ENCODE measurements at regions not wholly inside any gene's neighbourhood (a gene's known extent, or its start where the extent isn't known, plus 50 kb on each side); places are given as distances from the start of the nearest gene placed in this dataset.
"Not testable (repeated sequence)": the region's sequence is repeated elsewhere in the genome, so short reads cannot be mapped to it uniquely, and the experiment has no call there.

DNA sequence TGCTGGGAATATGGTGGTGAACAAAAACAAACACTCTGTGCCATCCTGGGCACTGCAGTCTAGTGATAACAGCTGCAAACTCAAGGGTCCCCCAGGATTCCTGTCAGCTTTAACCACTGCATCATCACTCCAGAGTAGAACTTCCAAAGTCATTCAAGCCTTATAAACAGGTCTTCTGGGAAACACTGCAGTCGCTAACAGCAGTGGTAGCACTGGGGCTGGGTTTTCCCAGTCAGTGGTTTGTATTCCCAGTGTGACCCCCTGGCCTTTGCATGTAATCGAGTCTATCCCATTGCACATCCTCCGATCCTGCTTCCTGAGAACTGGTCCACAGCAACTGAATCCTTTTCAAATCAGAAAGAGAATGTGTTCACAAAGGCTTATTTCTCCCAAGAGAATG is 623.5 kb downstream of the EDEM1 start:
- no peak for DNase-seq (ENCODE audit: low read depth in 3 of 3)

DNA sequence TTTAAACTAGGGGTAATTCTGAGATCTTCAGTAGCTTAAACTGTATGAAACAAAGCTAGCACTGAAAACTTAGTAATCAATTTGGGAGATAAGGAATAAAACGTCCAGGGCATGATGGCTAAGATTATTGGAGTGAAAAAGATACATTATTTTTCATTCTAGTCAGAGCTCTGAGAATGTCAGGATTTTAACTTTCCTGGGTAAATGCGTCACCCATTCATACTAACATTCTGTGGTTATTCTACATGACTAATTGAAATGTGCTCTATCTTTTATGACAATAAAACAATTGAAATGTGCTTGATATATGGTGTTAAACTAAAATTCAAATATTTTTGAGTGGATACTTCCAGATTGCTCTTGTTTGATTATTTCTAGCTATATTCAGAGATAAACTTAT is 626.0 kb downstream of the EDEM1 start:
- DNase-seq (ENCODE audit: low read depth in 3 of 3), result no peak

GRCh38 chr3:5822843-5823242 is 635.3 kb downstream of the EDEM1 start:
- no peak for DNase-seq (ENCODE audit: low read depth in 3 of 3)

DNA sequence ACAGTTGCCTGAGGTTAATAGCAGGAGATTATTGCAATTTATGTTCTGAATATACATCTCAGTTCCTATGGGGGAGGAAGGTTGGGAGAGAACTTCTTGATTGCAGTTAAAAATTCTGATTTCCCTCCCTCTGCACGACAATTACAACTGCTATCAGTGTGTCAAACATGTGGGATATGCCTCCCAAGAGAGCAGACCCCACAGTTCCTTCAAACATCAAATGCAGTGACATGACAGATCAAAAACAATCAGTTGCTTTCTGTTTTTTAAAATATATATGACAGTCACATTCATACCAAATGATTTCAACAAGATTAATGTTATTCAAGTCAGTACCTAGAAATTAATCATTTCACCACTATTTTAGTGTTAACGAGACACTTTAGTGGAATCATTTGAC is 639.0 kb downstream of the EDEM1 start:
- no peak for DNase-seq (ENCODE audit: low read depth in 3 of 3)

- no peak for DNase-seq (ENCODE audit: low read depth in 3 of 3)
Observed at GRCh38 chr3:5828251-5828650, 640.7 kb downstream of the EDEM1 start.

- no peak for DNase-seq (ENCODE audit: low read depth in 3 of 3)
Observed at GRCh38 chr3:5840056-5840455, 652.5 kb downstream of the EDEM1 start.

DNA sequence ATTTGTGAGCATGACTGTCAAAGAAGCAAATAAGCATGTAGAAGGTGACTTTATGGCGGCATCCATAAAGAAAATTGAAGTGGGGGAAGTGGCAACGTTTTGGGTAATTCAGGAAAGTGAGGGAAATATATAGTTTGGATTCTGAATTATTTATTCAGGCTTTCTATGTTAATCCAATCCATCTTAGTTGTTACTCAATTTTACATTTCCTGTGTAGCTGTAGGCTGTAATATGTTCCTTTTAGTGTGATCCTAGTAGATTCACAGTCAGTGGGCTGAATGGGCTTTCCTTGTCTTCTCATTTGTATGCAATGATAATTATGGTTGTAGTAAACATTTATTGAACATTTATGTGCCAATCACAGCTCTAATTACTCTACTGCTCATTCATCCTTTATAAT is 654.1 kb downstream of the EDEM1 start:
- DNase-seq (ENCODE audit: low read depth in 3 of 3), result no peak

GRCh38 chr3:5846261-5846660 is 658.8 kb downstream of the EDEM1 start:
- DNase-seq (ENCODE audit: low read depth in 3 of 3), result no peak

DNA sequence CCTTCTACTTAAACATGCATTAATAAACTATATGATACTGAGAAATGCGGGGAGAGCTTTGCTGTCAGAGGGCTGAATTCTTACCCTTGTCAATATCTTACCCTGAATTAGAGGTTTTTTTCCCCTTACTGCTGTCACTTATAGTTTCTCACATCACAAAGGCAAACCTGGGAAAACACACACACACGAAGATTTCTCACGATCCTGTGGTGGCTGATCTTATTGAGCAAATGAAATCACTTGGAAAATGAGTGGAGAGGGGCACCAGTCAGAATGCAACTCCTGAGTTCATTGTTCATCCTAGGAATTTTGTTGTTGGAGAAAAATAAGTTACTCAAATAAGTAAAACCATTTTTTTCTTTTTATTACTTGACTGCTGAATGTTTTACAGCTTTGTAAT is 673.6 kb downstream of the EDEM1 start:
- no peak for DNase-seq (ENCODE audit: low read depth in 3 of 3)

- no peak for DNase-seq (ENCODE audit: low read depth in 3 of 3)
Observed at GRCh38 chr3:5874931-5875341, 687.4 kb downstream of the EDEM1 start.

DNA sequence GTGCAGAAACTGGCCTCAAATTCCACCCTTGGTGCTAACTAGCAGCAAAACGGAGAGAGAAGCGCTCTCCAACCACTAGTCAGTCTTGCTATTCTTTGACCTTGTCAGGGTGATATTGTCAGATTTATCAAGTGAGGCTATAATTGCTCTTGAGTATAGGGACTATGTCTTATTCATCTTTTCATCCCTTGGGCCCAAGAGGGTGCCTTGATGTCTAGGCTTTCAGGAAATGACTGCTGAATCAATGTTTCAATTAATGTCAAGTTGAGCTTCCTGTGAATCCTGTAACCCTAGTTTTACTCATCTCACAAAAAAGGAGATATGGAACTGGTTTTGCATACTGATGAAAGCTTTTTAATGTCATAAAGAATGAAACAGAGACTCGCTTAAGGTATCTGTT is 701.3 kb downstream of the EDEM1 start:
- no peak for DNase-seq (ENCODE audit: low read depth in 3 of 3)

- DNase-seq (ENCODE audit: low read depth in 3 of 3), result no peak
Observed at GRCh38 chr3:5889374-5889773, 701.9 kb downstream of the EDEM1 start.

- DNase-seq (ENCODE audit: low read depth in 3 of 3), result no peak
Observed at GRCh38 chr3:5891711-5892110, 704.2 kb downstream of the EDEM1 start.

- DNase-seq (ENCODE audit: low read depth in 3 of 3), result no peak
Observed at GRCh38 chr3:5898106-5898505, 710.6 kb downstream of the EDEM1 start.

- DNase-seq (ENCODE audit: low read depth in 3 of 3), result no peak
Observed at GRCh38 chr3:5899014-5899761, 711.7 kb downstream of the EDEM1 start.

DNA sequence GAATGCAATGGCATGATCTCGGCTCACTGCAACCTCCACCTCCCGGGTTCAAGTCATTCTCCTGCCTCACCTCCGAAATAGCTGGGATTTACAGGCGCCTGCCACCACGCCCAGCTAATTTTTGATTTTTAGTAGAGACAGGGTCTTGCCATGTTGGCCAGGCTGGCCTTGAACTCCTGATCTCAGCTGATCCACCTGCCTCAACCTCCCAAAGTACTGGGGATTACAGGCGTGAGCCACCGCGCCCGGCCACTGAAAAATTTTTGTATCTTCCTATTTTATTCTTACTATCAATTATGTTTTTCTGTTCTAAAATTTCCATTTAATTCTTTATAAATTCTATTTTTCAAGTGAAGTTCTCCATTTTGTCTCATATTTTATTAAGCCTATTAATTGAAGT is 730.4 kb downstream of the EDEM1 start:
- DNase-seq (ENCODE audit: low read depth in 3 of 3), result no peak

DNA sequence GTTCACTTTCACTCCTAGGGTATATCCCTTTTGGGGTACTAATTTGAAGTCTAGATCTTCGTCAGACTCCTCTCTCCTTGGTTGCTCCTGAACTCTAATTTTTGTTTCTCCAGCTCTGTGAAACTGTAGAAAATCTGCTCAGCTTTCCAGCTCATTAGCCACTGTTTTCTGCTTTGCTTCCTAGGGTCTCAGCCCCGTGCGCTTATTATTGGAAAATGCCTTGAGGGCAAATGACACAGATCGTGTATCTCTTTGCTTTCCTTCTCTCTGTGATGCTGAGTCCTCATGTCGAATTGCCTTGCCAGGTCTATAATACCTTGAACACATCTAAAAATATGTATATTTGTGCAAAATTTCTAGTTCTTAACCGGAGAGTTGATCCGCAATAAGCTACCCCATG is 731.1 kb downstream of the EDEM1 start:
- DNase-seq (ENCODE audit: low read depth in 3 of 3), result no peak

DNA sequence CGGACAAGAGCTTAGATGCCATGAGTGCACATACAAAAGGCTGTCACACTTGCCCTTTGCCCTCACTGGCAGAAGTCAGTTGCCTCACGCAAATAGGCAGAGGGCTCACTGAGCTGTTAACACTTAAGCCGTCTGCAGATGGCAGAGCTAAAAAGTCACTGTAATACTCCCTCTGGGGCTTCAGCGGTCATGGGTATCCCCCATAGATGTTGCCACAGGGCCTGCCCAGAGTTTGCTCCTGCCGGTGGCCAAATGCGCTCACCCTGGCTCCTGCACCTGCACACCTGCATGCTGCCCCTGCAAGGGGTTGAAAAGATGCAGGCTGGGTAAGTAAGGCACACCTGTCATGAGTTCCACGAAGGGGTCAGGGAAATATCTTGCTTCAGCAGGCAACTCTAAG is 741.5 kb downstream of the EDEM1 start:
- no peak for DNase-seq (ENCODE audit: low read depth in 3 of 3)

DNA sequence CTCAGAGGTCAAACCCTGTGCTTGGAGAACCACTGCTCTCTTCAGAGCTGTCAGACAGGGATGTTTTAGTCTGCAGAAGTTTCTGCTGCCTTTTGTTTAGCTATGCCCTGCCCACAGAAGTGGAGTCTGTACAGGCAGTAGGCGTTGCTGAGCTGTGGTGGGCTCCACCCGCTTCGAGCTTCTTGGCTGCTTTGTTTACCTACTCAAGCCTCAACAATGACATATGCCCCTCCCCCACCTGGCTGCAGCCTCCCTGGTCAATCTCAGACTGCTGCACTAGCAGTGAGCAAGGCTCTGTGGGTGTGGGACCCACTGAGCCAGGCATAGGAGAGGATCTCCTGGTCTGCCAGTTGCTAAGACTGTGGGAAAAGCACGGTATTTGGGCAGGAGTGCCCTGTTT is 756.6 kb downstream of the EDEM1 start:
- not testable (repeated sequence) for DNase-seq (ENCODE audit: low read depth in 3 of 3)

- no peak for DNase-seq (ENCODE audit: low read depth in 3 of 3)
Observed at GRCh38 chr3:5948084-5948483, 760.6 kb downstream of the EDEM1 start.

GRCh38 chr3:5951026-5951425 is 763.5 kb downstream of the EDEM1 start:
- DNase-seq (ENCODE audit: low read depth in 3 of 3), result no peak

DNA sequence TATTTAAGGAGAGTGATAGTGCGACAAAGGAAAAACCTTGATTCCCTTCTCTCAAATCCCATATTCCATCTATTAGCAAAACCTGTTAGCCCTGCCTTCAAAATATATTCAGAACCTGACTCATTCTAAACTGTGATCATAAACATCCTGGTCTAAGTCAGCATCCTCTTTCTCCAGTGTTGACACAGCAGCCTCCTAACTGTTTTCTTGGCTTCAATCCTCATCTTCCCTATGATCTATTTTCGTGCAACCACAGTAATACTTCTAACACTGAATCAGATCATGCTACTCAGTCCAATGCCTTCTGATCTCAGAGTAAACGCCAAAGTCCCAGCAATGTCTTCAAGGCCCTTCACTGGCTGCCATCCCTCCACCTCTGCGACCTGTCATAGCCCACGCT is 785.1 kb downstream of the EDEM1 start:
- no peak for DNase-seq (ENCODE audit: low read depth in 3 of 3)

GRCh38 chr3:5974630-5975322 is 787.3 kb downstream of the EDEM1 start:
- DNase-seq (ENCODE audit: low read depth in 3 of 3), result no peak

DNA sequence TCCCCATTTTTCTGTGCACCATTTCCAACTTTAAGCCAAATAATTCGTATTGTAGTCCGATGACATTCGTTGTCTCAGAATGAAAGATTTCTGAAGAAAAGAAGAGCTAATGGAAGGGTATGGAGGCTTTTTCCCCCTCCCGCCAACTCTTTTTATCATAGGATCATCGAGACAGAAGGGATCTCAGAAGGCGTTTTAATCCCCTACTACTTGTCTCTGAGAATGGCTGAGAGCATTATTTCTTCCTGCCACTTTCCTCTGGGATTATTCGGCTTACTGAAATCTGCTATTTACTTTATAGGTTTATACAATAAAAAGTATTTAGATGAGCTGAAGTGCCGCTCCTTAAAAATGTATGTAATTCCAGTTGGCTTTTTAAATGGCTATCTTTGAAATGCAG is 789.8 kb downstream of the EDEM1 start:
- no peak for DNase-seq (ENCODE audit: low read depth in 3 of 3)

All from stimulated activated CD4-positive, alpha-beta T cell treated with anti-CD3 and anti-CD28 coated beads, TNF-alpha, amount 100 ng/mL, for 24 hours (primary cell).